CD14-positive monocyte (primary cell): ENCODE measurements at regions not wholly inside any gene's neighbourhood (a gene's known extent, or its start where the extent isn't known, plus 50 kb on each side); places are given as distances from the start of the nearest gene placed in this dataset.
"Not testable (repeated sequence)": the region's sequence is repeated elsewhere in the genome, so short reads cannot be mapped to it uniquely, and the experiment has no call there.

Experiments used
- DNase-seq, 3 donors: peaks; one replicate each; pipeline ENCODE4 v3.0.0-alpha.2; 2011 to 2022
- H2AFZ ChIP-seq: 2 replicates; pipeline ENCODE4 v1.6.0; 2012; ENCODE audit warnings: mild to moderate bottlenecking, low read depth, low read length, inconsistent platforms; ENCODE audit not compliant: insufficient read depth, poor library complexity, severe bottlenecking
- H3K27ac ChIP-seq, 2 donors: 1 replicate in 1 of 2; 2 replicates in 1 of 2; pipeline ENCODE4 v1.5.1; 2012 to 2013; ENCODE audit warnings: low read length in 2 of 2, control low read depth in 1 of 2, inconsistent platforms in 1 of 2, low read depth in 1 of 2, mild to moderate bottlenecking in 1 of 2
- H3K27me3 ChIP-seq, 2 donors: one replicate each; pipeline versions ENCODE4 v1.6.0 to v1.6.1; 2011 to 2013; ENCODE audit warnings: low read length in 2 of 2; ENCODE audit not compliant: control insufficient read depth in 2 of 2, insufficient read depth in 2 of 2
- H3K36me3 ChIP-seq, 2 donors: replicated peaks in 1 of 2; 1 replicate in 1 of 2; 2 replicates in 1 of 2; pipeline versions ENCODE4 v1.5.1 to v1.6.1; 2012 to 2013; ENCODE audit warnings: low read length in 2 of 2, control low read depth in 1 of 2, inconsistent platforms in 1 of 2, mild to moderate bottlenecking in 1 of 2; ENCODE audit not compliant: insufficient read depth in 2 of 2, control insufficient read depth in 1 of 2
- H3K4me1 ChIP-seq, 2 donors: 1 replicate in 1 of 2; 2 replicates in 1 of 2; pipeline versions ENCODE4 v1.5.1 to v1.6.1; 2012 to 2013; ENCODE audit warnings: low read length in 2 of 2, control low read depth in 1 of 2, inconsistent platforms in 1 of 2, mild to moderate bottlenecking in 1 of 2, moderate library complexity in 1 of 2; ENCODE audit not compliant: insufficient read depth in 2 of 2, control insufficient read depth in 1 of 2
- H3K4me2 ChIP-seq: replicated peaks from 2 replicates; pipeline ENCODE3; 2012; ENCODE audit warnings: low read length, moderate library complexity, mild to moderate bottlenecking; ENCODE audit not compliant: poor library complexity, severe bottlenecking; ENCODE audit errors: extremely low read depth
- H3K4me3 ChIP-seq, 3 experiments: fragments of 200-600 bp in 1 of 3; sonication (generic) in 1 of 3; replicated peaks in 1 of 3; 1 replicate in 2 of 3; 2 replicates in 1 of 3; pipeline ENCODE4 v1.5.1; 2011 to 2013; ENCODE audit warnings: low read length in 3 of 3, mild to moderate bottlenecking in 3 of 3, control low read depth in 2 of 3, low read depth in 2 of 3, inconsistent platforms in 1 of 3, moderate library complexity in 1 of 3
- H3K79me2 ChIP-seq: 2 replicates; pipeline ENCODE4 v1.6.0; 2012; ENCODE audit warnings: mild to moderate bottlenecking, control low read depth, inconsistent platforms, low read length, moderate library complexity; ENCODE audit not compliant: insufficient read depth
- H3K9ac ChIP-seq: 2 replicates; pipeline ENCODE4 v1.6.0; 2017; ENCODE audit warnings: low read length, mild to moderate bottlenecking; ENCODE audit not compliant: insufficient read depth, poor library complexity, severe bottlenecking
- H3K9me3 ChIP-seq, 2 donors: replicated peaks in 1 of 2; 1 replicate in 1 of 2; 2 replicates in 1 of 2; pipeline versions ENCODE4 v1.5.1 to v1.6.1; 2012 to 2013; ENCODE audit warnings: low read length in 2 of 2, control low read depth in 1 of 2; ENCODE audit not compliant: control insufficient read depth in 1 of 2, insufficient read depth in 1 of 2
- H4K20me1 ChIP-seq: 2 replicates; pipeline ENCODE4 v1.6.0; 2012; ENCODE audit warnings: mild to moderate bottlenecking, low read length, control low read depth, moderate library complexity; ENCODE audit not compliant: insufficient read depth
- H3K27ac Mint-ChIP-seq, 7 donors: one replicate each; pipeline ENCODE4 v1.8.0; 2020; ENCODE audit warnings: mild to moderate bottlenecking in 7 of 7, mixed read lengths in 7 of 7, moderate library complexity in 6 of 7, inconsistent platforms in 2 of 7
- H3K27me3 Mint-ChIP-seq, 3 donors: one replicate each; pipeline ENCODE4 v1.8.0; 2021 to 2022; ENCODE audit warnings: low read depth in 3 of 3, mild to moderate bottlenecking in 3 of 3, mixed read lengths in 3 of 3, moderate library complexity in 3 of 3, inconsistent platforms in 1 of 3
- H3K36me3 Mint-ChIP-seq, 2 donors: one replicate each; pipeline ENCODE4 v1.8.0; 2020; ENCODE audit warnings: mixed read lengths in 2 of 2, inconsistent platforms in 1 of 2, mild to moderate bottlenecking in 1 of 2
- H3K4me1 Mint-ChIP-seq: one replicate; pipeline ENCODE4 v1.8.0; 2020; ENCODE audit warnings: mild to moderate bottlenecking, mixed read lengths
- H3K4me3 Mint-ChIP-seq, 2 donors: one replicate each; pipeline ENCODE4 v1.8.0; 2020; ENCODE audit warnings: mild to moderate bottlenecking in 2 of 2, mixed read lengths in 2 of 2, moderate library complexity in 1 of 2
- H3K9me3 Mint-ChIP-seq, 7 donors: one replicate each; pipeline ENCODE4 v1.8.0; 2020 to 2022; ENCODE audit warnings: mixed read lengths in 7 of 7, mild to moderate bottlenecking in 6 of 7, moderate library complexity in 6 of 7, inconsistent platforms in 2 of 7
- WGBS: methylation state at CpG from one replicate; pipeline ENCODE4 v1.1.5; 2013; ENCODE audit warnings: missing lambda C conversion rate; ENCODE audit not compliant: insufficient coverage; 5-methylcytosine and 5-hydroxymethylcytosine counted together
- intact Hi-C, 2 donors: fragments of 100-400 bp; cut with micrococcal nuclease; formaldehyde crosslinking; loops; one replicate each; pipeline versions ENCODE4 v1.15.0 to v1.15.1; 2023
- TF ChIP-seq, protein P1 (sequence below): fragments of 200-600 bp; IDR thresholded peaks from one replicate; pipeline ENCODE4 v1.8.0; 2022; ENCODE audit warnings: antibody characterized with exemption, mild to moderate bottlenecking

DNA sequence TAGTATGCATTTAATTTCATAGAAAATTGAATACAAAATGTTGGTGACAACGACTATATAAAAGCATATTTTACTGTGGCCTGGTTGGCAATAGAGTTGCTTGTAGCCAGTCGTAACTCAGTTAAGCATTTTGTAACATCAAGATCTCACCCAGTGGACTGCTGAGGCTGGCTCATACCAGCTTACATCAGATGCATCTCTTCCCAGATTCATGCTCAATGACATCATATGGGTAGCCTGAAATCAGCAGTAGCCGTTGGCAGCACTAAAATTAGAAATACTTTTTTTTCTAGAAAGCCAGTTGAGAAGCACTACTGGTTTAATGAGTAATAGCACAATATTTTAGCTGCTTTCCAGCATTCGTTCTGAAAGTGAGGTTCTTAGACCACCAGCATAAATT, 341.2 kb downstream of the TECRL start:
- intact Hi-C loops = no loop called here
- H3K4me1 Mint-ChIP-seq = no peaks in the 10 kb centered on the region

DNA sequence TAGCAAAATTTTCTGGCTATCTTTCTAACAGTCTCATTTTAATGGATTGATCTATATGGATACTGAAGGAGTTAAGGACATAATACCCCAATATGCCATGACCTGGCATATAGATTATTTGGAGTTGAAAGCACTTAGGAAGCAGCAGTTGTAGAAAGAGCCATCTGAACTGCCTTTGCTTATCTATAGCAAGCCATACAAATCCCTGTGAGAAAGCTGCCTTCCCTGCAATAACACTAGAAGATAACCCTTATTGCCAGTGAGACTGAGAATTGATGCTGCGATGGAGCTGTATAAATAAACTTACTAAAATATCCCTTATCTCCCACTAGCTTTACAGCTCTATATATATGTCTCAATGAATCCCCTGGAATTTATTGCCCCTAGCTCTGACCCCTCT, 346.3 kb downstream of the TECRL start:
- H3K9me3 ChIP-seq = peaks cover 0 to 3% of the 10 kb centered on the region in 2 donors
- no peaks in the 10 kb centered on the region for H3K36me3 Mint-ChIP-seq
- no peak overlapping the region for H3K4me3 Mint-ChIP-seq
- no peaks in the 10 kb centered on the region for H3K27me3 Mint-ChIP-seq
- no peak overlapping the region for H2AFZ ChIP-seq
- peaks cover 0 to 4% (median 0%) of the 10 kb centered on the region in 7 donors for H3K9me3 Mint-ChIP-seq
- no peaks in the 10 kb centered on the region for H3K4me1 Mint-ChIP-seq
- no peak overlapping the region for H3K4me3 ChIP-seq
- no peaks in the 10 kb centered on the region for H3K79me2 ChIP-seq
- 100% methylated on average over 1 of the region's 1 CpG for WGBS
- no peak overlapping the region for H3K4me2 ChIP-seq
- no peaks in the 10 kb centered on the region for H3K4me1 ChIP-seq
- no peak for DNase-seq
- H3K9ac ChIP-seq = no peak overlapping the region
- TF ChIP-seq, protein P1, sequence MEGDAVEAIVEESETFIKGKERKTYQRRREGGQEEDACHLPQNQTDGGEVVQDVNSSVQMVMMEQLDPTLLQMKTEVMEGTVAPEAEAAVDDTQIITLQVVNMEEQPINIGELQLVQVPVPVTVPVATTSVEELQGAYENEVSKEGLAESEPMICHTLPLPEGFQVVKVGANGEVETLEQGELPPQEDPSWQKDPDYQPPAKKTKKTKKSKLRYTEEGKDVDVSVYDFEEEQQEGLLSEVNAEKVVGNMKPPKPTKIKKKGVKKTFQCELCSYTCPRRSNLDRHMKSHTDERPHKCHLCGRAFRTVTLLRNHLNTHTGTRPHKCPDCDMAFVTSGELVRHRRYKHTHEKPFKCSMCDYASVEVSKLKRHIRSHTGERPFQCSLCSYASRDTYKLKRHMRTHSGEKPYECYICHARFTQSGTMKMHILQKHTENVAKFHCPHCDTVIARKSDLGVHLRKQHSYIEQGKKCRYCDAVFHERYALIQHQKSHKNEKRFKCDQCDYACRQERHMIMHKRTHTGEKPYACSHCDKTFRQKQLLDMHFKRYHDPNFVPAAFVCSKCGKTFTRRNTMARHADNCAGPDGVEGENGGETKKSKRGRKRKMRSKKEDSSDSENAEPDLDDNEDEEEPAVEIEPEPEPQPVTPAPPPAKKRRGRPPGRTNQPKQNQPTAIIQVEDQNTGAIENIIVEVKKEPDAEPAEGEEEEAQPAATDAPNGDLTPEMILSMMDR = no peak
- H3K27ac ChIP-seq = no peak overlapping the region
- intact Hi-C loops = no loop called here
- no peaks in the 10 kb centered on the region for H3K36me3 ChIP-seq
- H3K27ac Mint-ChIP-seq = no peak overlapping the region
- H4K20me1 ChIP-seq = no peaks in the 10 kb centered on the region
- H3K27me3 ChIP-seq = no peaks in the 10 kb centered on the region

More for the DNA sequence above, 341.2 kb downstream of the TECRL start:
- Histone ChIP-seq H3K27ac (no peak overlapping the region), H3K4me3 (no peak overlapping the region), H2AFZ (no peak overlapping the region), H4K20me1 (no peaks in the 10 kb centered on the region), H3K36me3 (no peaks in the 10 kb centered on the region), H3K9ac (no peak overlapping the region), H3K9me3 (no peaks in the 10 kb centered on the region), H3K4me2 (no peak overlapping the region), H3K27me3 (no peaks in the 10 kb centered on the region), H3K79me2 (no peaks in the 10 kb centered on the region), H3K4me1 (no peaks in the 10 kb centered on the region)
- TF ChIP-seq, protein P1 = no peak
- Mint-ChIP-seq H3K36me3 (no peaks in the 10 kb centered on the region), H3K27ac (no peak overlapping the region), H3K9me3 (peaks cover 0 to 2% (median 0%) of the 10 kb centered on the region in 7 donors), H3K27me3 (no peaks in the 10 kb centered on the region), H3K4me3 (no peak overlapping the region)
- DNase-seq = no peak
- 71% methylated on average over 1 of the region's 4 CpGs for whole genome bisulfite sequencing

DNA sequence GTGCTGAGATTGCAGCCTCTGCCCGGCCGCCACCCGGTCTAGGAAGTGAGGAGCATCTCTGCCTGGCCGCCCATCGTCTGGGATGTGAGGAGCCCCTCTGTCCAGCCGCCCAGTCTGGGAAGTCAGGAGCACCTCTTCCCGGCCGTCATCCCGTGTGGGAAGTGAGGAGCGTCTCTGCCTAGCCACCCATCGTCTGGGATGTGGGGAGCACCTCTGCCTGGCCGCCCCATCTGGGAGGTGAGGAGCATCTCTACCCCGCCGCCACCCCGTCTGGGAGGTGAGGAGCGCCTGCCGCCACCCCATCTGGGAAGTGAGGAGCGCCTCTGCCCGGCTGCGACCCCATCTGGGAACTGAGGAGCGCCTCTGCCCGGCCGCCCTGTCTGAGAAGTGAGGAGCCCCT, 372.2 kb downstream of the TECRL start:
- H3K4me2 ChIP-seq, H3K4me1 Mint-ChIP-seq, intact Hi-C loops, H3K79me2 ChIP-seq, H3K36me3 ChIP-seq, H3K4me3 ChIP-seq, H3K9me3 ChIP-seq, H3K27ac ChIP-seq, DNase-seq, H3K36me3 Mint-ChIP-seq, H3K4me1 ChIP-seq, H3K27me3 ChIP-seq, H4K20me1 ChIP-seq, H2AFZ ChIP-seq, H3K27ac Mint-ChIP-seq, H3K9ac ChIP-seq, H3K4me3 Mint-ChIP-seq, H3K27me3 Mint-ChIP-seq: not testable (repeated sequence)
- peaks cover 0 to 21% (median 5%) of the 10 kb centered on the region in 7 donors for H3K9me3 Mint-ChIP-seq
- over 99% methylated on average over 19 of the region's 23 CpGs for WGBS
